H1 (cell line): ENCODE measurements at regions not wholly inside any gene's neighbourhood (a gene's known extent, or its start where the extent isn't known, plus 50 kb on each side); places are given as distances from the start of the nearest gene placed in this dataset.

Experiments
- CTCF ChIA-PET: fragments of 300-600 bp; sonication (Branson Sonifier 250); formaldehyde crosslinking; loops from one replicate; lab custom pipeline; 2021; ENCODE audit not compliant: partially characterized antibody; lab: Charles Lee
- POLR2A ChIA-PET: fragments of 300-600 bp; sonication (Branson Sonifier 250); formaldehyde crosslinking; loops from one replicate; lab custom pipeline; 2021; ENCODE audit warnings: inconsistent platforms; ENCODE audit not compliant: partially characterized antibody; lab: Charles Lee
- DNase-seq, 2 experiments: peaks; one replicate each; pipeline versions ENCODE4 v3.0.0 to v3.0.0-alpha.2; 2010 to 2022; ENCODE audit warnings: low spot score in 2 of 2, low read depth in 1 of 2, mixed read lengths in 1 of 2
- FAIRE-seq: peaks from 2 replicates; lab custom pipeline; 2011; peaks lifted over from hg19 to GRCh38; lab: Jason Lieb, UNC
- H2AFZ ChIP-seq: 2 replicates; pipeline ENCODE4 v1.8.1; 2012; ENCODE audit warnings: low read length, inconsistent platforms
- H2AK5ac ChIP-seq: 2 replicates; pipeline ENCODE4 v1.6.1; 2013; ENCODE audit warnings: low read depth, low read length
- H2BK120ac ChIP-seq: replicated peaks from 2 replicates; pipeline ENCODE3; 2013; ENCODE audit warnings: low read depth, low read length, inconsistent platforms
- H2BK12ac ChIP-seq: 2 replicates; pipeline ENCODE4 v1.6.1; 2013; ENCODE audit warnings: low read depth, low read length
- H2BK15ac ChIP-seq: 2 replicates; pipeline ENCODE4 v1.6.1; 2013; ENCODE audit warnings: low read length
- H2BK20ac ChIP-seq: 2 replicates; pipeline ENCODE4 v1.6.1; 2013; ENCODE audit warnings: low read length
- H2BK5ac ChIP-seq: 2 replicates; pipeline ENCODE4 v1.6.1; 2013; ENCODE audit warnings: low read depth, low read length
- H3K14ac ChIP-seq: 2 replicates; pipeline ENCODE4 v1.6.1; 2013; ENCODE audit warnings: inconsistent platforms; ENCODE audit not compliant: insufficient read length
- H3K18ac ChIP-seq: 2 replicates; pipeline ENCODE4 v1.6.1; 2013; ENCODE audit warnings: low read length; ENCODE audit errors: extremely low read depth
- H3K23ac ChIP-seq: 2 replicates; pipeline ENCODE4 v1.6.1; 2013; ENCODE audit warnings: inconsistent platforms; ENCODE audit not compliant: insufficient read length
- H3K23me2 ChIP-seq: 2 replicates; pipeline ENCODE4 v1.6.1; 2013; ENCODE audit warnings: low read depth, low read length
- H3K27ac ChIP-seq: 2 replicates; pipeline ENCODE4 v1.6.1; 2011; ENCODE audit warnings: low read depth, low read length, inconsistent platforms
- H3K27me3 ChIP-seq, 4 experiments: replicated peaks in 1 of 4; 1 replicate in 1 of 4; 2 replicates in 3 of 4; pipeline versions ENCODE4 v1.6.1 to v1.8.1; 2011 to 2013; ENCODE audit warnings: low read length in 3 of 4, mild to moderate bottlenecking in 3 of 4, inconsistent platforms in 2 of 4, mixed read lengths in 2 of 4, moderate library complexity in 1 of 4; ENCODE audit not compliant: control insufficient read depth in 3 of 4, insufficient read depth in 3 of 4; ENCODE audit errors: extremely low read depth in 1 of 4
- H3K36me3 ChIP-seq, 4 experiments: 2 replicates each; pipeline versions ENCODE4 v1.6.1 to v1.8.1; 2011 to 2013; ENCODE audit warnings: mild to moderate bottlenecking in 4 of 4, low read length in 3 of 4, moderate library complexity in 2 of 4, control low read depth in 1 of 4, inconsistent platforms in 1 of 4; ENCODE audit not compliant: insufficient read depth in 4 of 4, control insufficient read depth in 2 of 4
- H3K4ac ChIP-seq: replicated peaks from 2 replicates; pipeline ENCODE3; 2013; ENCODE audit warnings: low read length, low read depth, mixed read lengths, inconsistent platforms; ENCODE audit not compliant: insufficient read length
- H3K4me1 ChIP-seq, 4 experiments: replicated peaks in 1 of 4; 1 replicate in 1 of 4; 2 replicates in 3 of 4; pipeline versions ENCODE4 v1.6.1 to v1.8.1; 2011 to 2013; ENCODE audit warnings: low read length in 3 of 4, inconsistent platforms in 2 of 4, mixed read lengths in 1 of 4; ENCODE audit not compliant: insufficient read depth in 4 of 4, control insufficient read depth in 3 of 4
- H3K4me2 ChIP-seq, 2 experiments: 2 replicates each; pipeline versions ENCODE4 v1.6.1 to v1.8.1; 2011 to 2013; ENCODE audit warnings: low read depth in 2 of 2, low read length in 2 of 2, control low read depth in 1 of 2, inconsistent platforms in 1 of 2, mild to moderate bottlenecking in 1 of 2; ENCODE audit not compliant: insufficient read depth in 1 of 2
- H3K4me3 ChIP-seq, 4 experiments: fragments of 200-600, 300-600 bp in 1 of 4; sonication (generic), shearing (Covaris generic), sonication (Bioruptor Twin) in 1 of 4; 2 replicates each; pipeline versions ENCODE4 v1.5.1 to v1.8.1; 2011 to 2016; ENCODE audit warnings: low read length in 4 of 4, low read depth in 3 of 4, control low read depth in 2 of 4, inconsistent platforms in 2 of 4, mild to moderate bottlenecking in 2 of 4, mixed read lengths in 1 of 4, moderate library complexity in 1 of 4; ENCODE audit not compliant: insufficient read depth in 2 of 4; ENCODE audit errors: extremely low read depth in 1 of 4
- H3K56ac ChIP-seq: replicated peaks from 2 replicates; pipeline ENCODE3; 2013; ENCODE audit warnings: low read depth, mild to moderate bottlenecking, mixed read lengths, low read length, inconsistent platforms; ENCODE audit not compliant: insufficient read length
- H3K79me1 ChIP-seq: 2 replicates; pipeline ENCODE4 v1.6.1; 2013; ENCODE audit warnings: low read depth, low read length, control low read depth
- H3K79me2 ChIP-seq, 2 experiments: 2 replicates each; pipeline versions ENCODE4 v1.6.1 to v1.8.1; 2012 to 2013; ENCODE audit warnings: low read length in 2 of 2, mild to moderate bottlenecking in 2 of 2, inconsistent platforms in 1 of 2; ENCODE audit not compliant: insufficient read depth in 2 of 2, control insufficient read depth in 1 of 2
- H3K9ac ChIP-seq, 4 experiments: replicated peaks in 1 of 4; 1 replicate in 1 of 4; 2 replicates in 3 of 4; pipeline versions ENCODE4 v1.6.1 to v1.8.1; 2011 to 2013; ENCODE audit warnings: low read depth in 3 of 4, low read length in 3 of 4, control low read depth in 2 of 4, mild to moderate bottlenecking in 2 of 4, moderate library complexity in 2 of 4, inconsistent platforms in 1 of 4; ENCODE audit errors: extremely low read depth in 1 of 4
- H3K9me3 ChIP-seq, 2 experiments: 2 replicates each; pipeline versions ENCODE4 v1.6.1 to v1.8.1; 2012 to 2013; ENCODE audit warnings: mild to moderate bottlenecking in 2 of 2, moderate library complexity in 2 of 2, control low read depth in 1 of 2, inconsistent platforms in 1 of 2, low read depth in 1 of 2, low read length in 1 of 2, mixed read lengths in 1 of 2; ENCODE audit not compliant: insufficient read depth in 2 of 2
- H4K20me1 ChIP-seq, 2 experiments: replicated peaks in 1 of 2; 2 replicates each; pipeline versions ENCODE3 to v1.8.1; 2011 to 2013; ENCODE audit warnings: inconsistent platforms in 2 of 2, low read length in 2 of 2, mild to moderate bottlenecking in 1 of 2; ENCODE audit not compliant: insufficient read depth in 2 of 2, control insufficient read depth in 1 of 2
- H4K5ac ChIP-seq: 2 replicates; pipeline ENCODE4 v1.6.1; 2013; ENCODE audit warnings: low read length, low read depth, mixed read lengths, inconsistent platforms; ENCODE audit not compliant: insufficient read length
- H4K8ac ChIP-seq: 2 replicates; pipeline ENCODE4 v1.8.0; 2013; ENCODE audit warnings: mild to moderate bottlenecking, moderate library complexity, low read length, inconsistent platforms; ENCODE audit not compliant: insufficient read depth; ENCODE audit errors: extremely low read depth
- H4K91ac ChIP-seq: replicated peaks from 2 replicates; pipeline ENCODE3; 2013; ENCODE audit warnings: low read length, mixed read lengths, inconsistent platforms; ENCODE audit not compliant: insufficient read length
- BACH1 ChIP-seq: IDR thresholded peaks from 2 replicates; pipeline ENCODE4 v1.6.1; 2012; ENCODE audit warnings: low read length, improper control_type of control experiment
- BCL11A ChIP-seq, 2 experiments: IDR thresholded peaks; one replicate each; pipeline ENCODE4 v1.6.1; 2011; ENCODE audit warnings: low read depth in 2 of 2, low read length in 2 of 2, mild to moderate bottlenecking in 2 of 2
- FOSL1 ChIP-seq: IDR thresholded peaks from 2 replicates; pipeline ENCODE4 v1.6.1; 2011; ENCODE audit warnings: mild to moderate bottlenecking, low read depth, low read length, moderate library complexity; ENCODE audit not compliant: insufficient read depth
- HDAC2 ChIP-seq, 2 experiments: fragments of 300-600 bp in 1 of 2; sonication (generic) in 1 of 2; IDR thresholded peaks; 2 replicates each; pipeline ENCODE4 v1.6.1; 2011 to 2012; ENCODE audit warnings: low read depth in 2 of 2, low read length in 2 of 2, mild to moderate bottlenecking in 2 of 2, moderate library complexity in 2 of 2, borderline replicate concordance in 1 of 2, inconsistent platforms in 1 of 2
- PHF8 ChIP-seq: fragments of 200-600 bp; sonication (generic); conservative IDR thresholded peaks from 2 replicates; pipeline ENCODE4 v1.7.1; 2012; ENCODE audit warnings: low read depth, mild to moderate bottlenecking, inconsistent platforms, low read length, moderate library complexity
- POLR2AphosphoS5 ChIP-seq: IDR thresholded peaks from 2 replicates; pipeline ENCODE4 v1.6.1; 2011; ENCODE audit warnings: low read depth, low read length
- SIX5 ChIP-seq: IDR thresholded peaks from 2 replicates; pipeline ENCODE4 v1.6.1; 2011; ENCODE audit warnings: mild to moderate bottlenecking, low read depth, low read length
- WGBS, 2 experiments: shearing (Covaris generic) in 1 of 2; methylation state at CpG; one replicate each; pipeline versions ENCODE4 v1.1.6 to v1.1.7; 2013 to 2015; ENCODE audit warnings: low lambda C conversion rate in 2 of 2, mixed read lengths in 2 of 2, inconsistent platforms in 1 of 2, low coverage in 1 of 2, missing lambda C conversion rate in 1 of 2; ENCODE audit not compliant: insufficient replicate concordance in 2 of 2, insufficient coverage in 1 of 2, insufficient read length in 1 of 2; ENCODE audit errors: extremely low coverage in 1 of 2, missing lambda C conversion rate in 1 of 2; 5-methylcytosine and 5-hydroxymethylcytosine counted together

GRCh38 chr1:87791931-87792740 is 463.5 kb downstream of the LMO4 start:
- Histone ChIP-seq H2AK5ac (no peak overlapping the region), H3K23me2 (no peaks in the 10 kb centered on the region), H2BK15ac (no peak overlapping the region), H3K36me3 (no peaks in the 10 kb centered on the region), H2BK20ac (no peak overlapping the region), H3K4ac (no peak overlapping the region), H4K91ac (no peak overlapping the region), H3K4me3 (no peak overlapping the region), H4K20me1 (no peaks in the 10 kb centered on the region), H4K5ac (no peak overlapping the region), H2AFZ (0 out of 2 replicates have a peak overlapping the region, but pooled peaks have one; percentile 29), H3K79me1 (no peaks in the 10 kb centered on the region), H3K23ac (no peak overlapping the region), H3K79me2 (no peaks in the 10 kb centered on the region), H3K18ac (no peak overlapping the region), H3K4me1 (no peaks in the 10 kb centered on the region; a peak in 1 of 7 replicates), H3K56ac (no peak overlapping the region), H3K27me3 (no peaks in the 10 kb centered on the region), H2BK5ac (no peak overlapping the region), H2BK120ac (no peak overlapping the region), H3K4me2 (no peak overlapping the region), H3K27ac (no peak overlapping the region), H3K9ac (no peak overlapping the region), H4K8ac (no peak overlapping the region), H2BK12ac (no peak overlapping the region), H3K9me3 (no peaks in the 10 kb centered on the region; a peak in 1 of 4 replicates), H3K14ac (no peak overlapping the region)
- WGBS, 2 experiments: 91% methylated on average over 3 of the region's 3 CpGs; no CpG with 5 or more reads in 1 of the 2 experiments
- ChIA-PET CTCF (no interaction called here), POLR2A (no interaction called here)
- DNase-seq: no peak
- no peak for FAIRE-seq
- no peak for TF ChIP-seq POLR2AphosphoS5
- no peak for TF ChIP-seq SIX5
- TF ChIP-seq BACH1: no peak
- TF ChIP-seq HDAC2 (IDR thresholded peaks at IDR 0.05; ENCODE audit: borderline replicate concordance in 1 of 2, low read depth in 2 of 2, low read length in 2 of 2): no peak
- TF ChIP-seq FOSL1: no peak
- TF ChIP-seq PHF8: no peak
- TF ChIP-seq BCL11A (IDR thresholded peaks at IDR 0.05; ENCODE audit: low read depth in 2 of 2, low read length in 2 of 2): no peak
